HCT116 (cell line): ENCODE measurements at regions not wholly inside any gene's neighbourhood (a gene's known extent, or its start where the extent isn't known, plus 50 kb on each side); places are given as distances from the start of the nearest gene placed in this dataset.

Experiments
- ATAC-seq: fragments of 200-7000 bp; cut with Tn5 transposase; 2 replicates; pipeline ENCODE4 v1.9.1; 2020; ENCODE audit warnings: mild to moderate bottlenecking, moderate library complexity
- BruUV-seq: library from RNA; stranded (reverse); fragments of 400-500 nt; replicated peaks from 2 replicates; lab custom pipeline; 2021; lab: Mats Ljungman, UMichigan
- CTCF ChIA-PET: fragments of 300-600 bp; sonication (Branson Sonifier 250); formaldehyde crosslinking; loops from one replicate; lab custom pipeline; 2021; ENCODE audit warnings: antibody characterized with exemption; lab: Charles Lee
- POLR2A ChIA-PET: fragments of 300-600, 350-600 bp; sonication (Branson Sonifier 250); formaldehyde crosslinking; loops from one replicate; lab custom pipeline; 2021; ENCODE audit warnings: antibody characterized with exemption; lab: Charles Lee
- RAD21 ChIA-PET, 2 experiments: fragments of 300-600 bp; sonication (Branson Sonifier 250); formaldehyde crosslinking; loops; one replicate each; lab custom pipeline; 2023; ENCODE audit warnings: low total read pairs in 2 of 2; ENCODE audit not compliant: uncharacterized antibody in 2 of 2, unreplicated experiment in 2 of 2, low non-redundant PET in 1 of 2; lab: Charles Lee
- DNase-seq: peaks from one replicate; pipeline ENCODE4 v3.0.0-alpha.2; 2010; ENCODE audit warnings: low read depth, low spot score
- H2AFZ ChIP-seq: fragments of 200-600 bp; shearing (Covaris generic), sonication (generic); 2 replicates; pipeline ENCODE4 v1.6.1; 2017; ENCODE audit warnings: low read depth, mixed run types, mixed read lengths, antibody characterized with exemption, low read length; ENCODE audit not compliant: poor library complexity, severe bottlenecking
- H3K27ac ChIP-seq: 2 replicates; pipeline ENCODE4 v1.5.1; 2012; ENCODE audit warnings: low read depth, low read length
- H3K27me3 ChIP-seq: fragments of 200-600 bp; sonication (generic); 2 replicates; pipeline ENCODE4 v1.6.1; 2016; ENCODE audit warnings: mixed run types, low read length, mixed read lengths; ENCODE audit not compliant: insufficient read depth
- H3K36me3 ChIP-seq, 2 experiments: fragments of 200-500 bp in 1 of 2; fragments of 200-600 bp in 1 of 2; sonication (Bioruptor generic) in 1 of 2; sonication (generic) in 1 of 2; 2 replicates each; pipeline versions ENCODE4 v1.5.1 to v1.6.1; 2014 to 2016; ENCODE audit warnings: low read length in 2 of 2, inconsistent platforms in 1 of 2, mixed read lengths in 1 of 2, mixed run types in 1 of 2; ENCODE audit not compliant: insufficient read depth in 2 of 2, control insufficient read depth in 1 of 2
- H3K4me1 ChIP-seq, 2 experiments: fragments of 200-600 bp in 1 of 2; sonication (generic) in 1 of 2; 2 replicates each; pipeline versions ENCODE4 v1.5.1 to v1.6.1; 2012 to 2017; ENCODE audit warnings: low read length in 2 of 2, inconsistent platforms in 1 of 2, mild to moderate bottlenecking in 1 of 2, mixed read lengths in 1 of 2, mixed run types in 1 of 2, moderate library complexity in 1 of 2; ENCODE audit not compliant: insufficient read depth in 2 of 2, control insufficient read depth in 1 of 2
- H3K4me2 ChIP-seq: fragments of 200-600 bp; sonication (generic); 2 replicates; pipeline ENCODE4 v1.6.1; 2017; ENCODE audit warnings: mixed run types, low read length, mixed read lengths
- H3K4me3 ChIP-seq, 2 experiments: fragments of 200-600 bp in 1 of 2; sonication (generic) in 1 of 2; replicated peaks in 1 of 2; 2 replicates each; pipeline ENCODE4 v1.5.1; 2011 to 2016; ENCODE audit warnings: low read length in 2 of 2, control low read depth in 1 of 2, low read depth in 1 of 2, mild to moderate bottlenecking in 1 of 2, mixed read lengths in 1 of 2, mixed run types in 1 of 2
- H3K79me2 ChIP-seq: fragments of 200-600 bp; sonication (generic); 2 replicates; pipeline ENCODE4 v1.6.1; 2017; ENCODE audit warnings: mild to moderate bottlenecking, mixed run types, low read length, moderate library complexity, mixed read lengths; ENCODE audit not compliant: insufficient read depth
- H3K9ac ChIP-seq: fragments of 200-600 bp; sonication (generic); 2 replicates; pipeline ENCODE4 v1.6.1; 2016; ENCODE audit warnings: low read length, mixed read lengths
- H3K9me2 ChIP-seq: fragments of 200-600 bp; sonication (generic), shearing (Covaris generic); 2 replicates; pipeline ENCODE4 v1.6.1; 2017; ENCODE audit warnings: mixed run types, mild to moderate bottlenecking, moderate library complexity; ENCODE audit not compliant: insufficient read depth
- H3K9me3 ChIP-seq, 2 experiments: fragments of 200-500 bp in 1 of 2; fragments of 200-600 bp in 1 of 2; sonication (Bioruptor generic) in 1 of 2; sonication (generic) in 1 of 2; 2 replicates each; pipeline ENCODE4 v1.6.1; 2014 to 2017; ENCODE audit warnings: low read length in 2 of 2, mixed read lengths in 2 of 2, inconsistent platforms in 1 of 2, low read depth in 1 of 2, mild to moderate bottlenecking in 1 of 2, mixed run types in 1 of 2, moderate library complexity in 1 of 2; ENCODE audit not compliant: control insufficient read depth in 1 of 2, insufficient read depth in 1 of 2
- H4K20me1 ChIP-seq: fragments of 200-600 bp; sonication (generic), shearing (Covaris generic); 2 replicates; pipeline ENCODE4 v1.6.1; 2017; ENCODE audit warnings: mixed run types, mild to moderate bottlenecking, moderate library complexity; ENCODE audit not compliant: insufficient read depth
- CEBPB ChIP-seq: IDR thresholded peaks from 2 replicates; pipeline ENCODE4 v1.6.1; 2012; ENCODE audit warnings: low read depth
- CTCF ChIP-seq, 3 experiments: fragments of 200-600 bp in 1 of 3; sonication (generic) in 1 of 3; IDR thresholded peaks in 2 of 3; conservative IDR thresholded peaks in 1 of 3; 2 replicates each; pipeline ENCODE4 v1.5.1; 2012 to 2017; ENCODE audit warnings: low read depth in 2 of 3, low read length in 2 of 3, antibody characterized with exemption in 1 of 3, borderline replicate concordance in 1 of 3, control low read depth in 1 of 3, mild to moderate bottlenecking in 1 of 3, mixed read lengths in 1 of 3, mixed run types in 1 of 3, moderate library complexity in 1 of 3; ENCODE audit not compliant: insufficient read depth in 1 of 3
- EGR1 ChIP-seq: IDR thresholded peaks from 2 replicates; pipeline ENCODE4 v1.6.1; 2012; ENCODE audit warnings: low read depth
- ELF1 ChIP-seq: IDR thresholded peaks from 2 replicates; pipeline ENCODE4 v1.6.1; 2012; ENCODE audit warnings: low read depth, borderline replicate concordance
- EZH2 ChIP-seq: fragments of 200-600 bp; sonication (generic); IDR thresholded peaks from 2 replicates; pipeline ENCODE4 v1.6.1; 2017; ENCODE audit warnings: antibody characterized with exemption, mixed run types
- EZH2phosphoT487 ChIP-seq: fragments of 200-600 bp; IDR thresholded peaks from 2 replicates; pipeline ENCODE4 v1.6.1; 2018; ENCODE audit warnings: antibody characterized with exemption, borderline replicate concordance
- JUND ChIP-seq: IDR thresholded peaks from 2 replicates; pipeline ENCODE4 v1.6.1; 2012
- MAX ChIP-seq: IDR thresholded peaks from 2 replicates; pipeline ENCODE4 v1.6.1; 2012
- POLR2A ChIP-seq: IDR thresholded peaks from 2 replicates; pipeline ENCODE4 v1.7.0; 2011; ENCODE audit warnings: borderline replicate concordance; ENCODE audit not compliant: insufficient read depth, insufficient read length; ENCODE audit errors: extremely low read depth
- POLR2AphosphoS5 ChIP-seq: IDR thresholded peaks from 2 replicates; pipeline ENCODE4 v1.6.1; 2011; ENCODE audit warnings: mild to moderate bottlenecking, low read depth, low read length, moderate library complexity
- REST ChIP-seq: IDR thresholded peaks from 2 replicates; pipeline ENCODE4 v1.6.1; 2012; ENCODE audit warnings: low read depth
- SP1 ChIP-seq: IDR thresholded peaks from 2 replicates; pipeline ENCODE4 v1.6.1; 2012; ENCODE audit warnings: low read depth
- TCF7L2 ChIP-seq: IDR thresholded peaks from 2 replicates; pipeline ENCODE4 v1.7.0; 2011; ENCODE audit warnings: borderline replicate concordance, inconsistent platforms; ENCODE audit not compliant: insufficient read depth, insufficient read length; ENCODE audit errors: extremely low read depth
- ZBTB33 ChIP-seq: IDR thresholded peaks from 2 replicates; pipeline ENCODE4 v1.6.1; 2011; ENCODE audit warnings: mild to moderate bottlenecking, low read length, moderate library complexity; ENCODE audit not compliant: insufficient replicate concordance; ENCODE audit errors: extremely low read depth
- ZNF274 ChIP-seq: fragments of 200-500 bp; sonication (Bioruptor generic); IDR thresholded peaks from 2 replicates; pipeline ENCODE4 v1.6.1; 2014; ENCODE audit warnings: mild to moderate bottlenecking, low read depth, low read length, inconsistent platforms
- intact Hi-C: fragments of 100-400 bp; cut with micrococcal nuclease; formaldehyde crosslinking; loops from 2 replicates; pipeline ENCODE4 v1.10.0; 2022

- DNase-seq: no peak
- Histone ChIP-seq H3K36me3 (no peaks in the 10 kb centered on the region), H3K27ac (no peak overlapping the region), H3K4me3 (no peak overlapping the region), H4K20me1 (no peaks in the 10 kb centered on the region), H2AFZ (no peak overlapping the region), H3K4me1 (no peaks in the 10 kb centered on the region), H3K27me3 (no peaks in the 10 kb centered on the region; the same call in 1 of the 2 replicates), H3K9ac (no peak overlapping the region), H3K4me2 (no peak overlapping the region), H3K9me2 (no peaks in the 10 kb centered on the region), H3K79me2 (no peaks in the 10 kb centered on the region), H3K9me3 (no peaks in the 10 kb centered on the region)
- no TSS peak for BruUV-seq
- ChIA-PET POLR2A (no interaction called here), RAD21 (no interaction called here), CTCF (no interaction called here)
- no peak for ATAC-seq
- intact Hi-C loops: no loop called here
- TF ChIP-seq ZBTB33 (no peak), EZH2phosphoT487 (no peak), JUND (no peak), EZH2 (no peak), POLR2AphosphoS5 (no peak), ELF1 (no peak), CTCF (IDR thresholded peaks at IDR 0.05 in 2 of 3, conservative IDR thresholded peaks at IDR 0.05 in 1 of 3; ENCODE audit: borderline replicate concordance in 1 of 3, insufficient read depth in 1 of 3, low read depth in 2 of 3, low read length in 2 of 3) (no peak), EGR1 (no peak), TCF7L2 (no peak), CEBPB (no peak), REST (no peak), POLR2A (no peak), MAX (no peak), ZNF274 (no peak), SP1 (no peak)
Observed at GRCh38 chr6:3627956-3628835, 123.3 kb downstream of the PXDC1 start.
